ENCODE measurements at regions not wholly inside any gene's neighbourhood (a gene's known extent, or its start where the extent isn't known, plus 50 kb on each side); places are given as distances from the start of the nearest gene placed in this dataset.

DNA sequence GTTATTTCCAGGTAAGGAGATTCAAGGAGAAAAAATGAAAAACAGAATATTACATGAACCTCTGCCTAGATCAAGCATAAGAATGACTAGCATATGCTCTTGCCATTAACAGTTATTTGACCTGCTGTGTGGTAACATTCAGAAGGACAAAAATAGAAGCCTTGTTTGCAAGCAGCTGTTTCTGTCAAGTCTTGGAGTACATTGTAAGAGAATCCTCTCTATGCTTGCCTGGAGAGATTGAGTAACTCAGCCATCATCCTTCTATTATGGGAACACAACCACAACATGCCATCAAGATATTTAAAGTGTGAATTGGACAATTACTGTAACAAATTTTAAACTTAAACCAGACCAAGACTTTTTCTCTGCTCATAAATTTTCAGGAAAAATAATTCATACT lies 1054.4 kb downstream of the NLGN4Y start:
- TF ChIP-seq CTCF (IDR thresholded peaks at IDR 0.05) (no peak), POLR2AphosphoS5 (IDR thresholded peaks at IDR 0.05) (no peak)

Measured in esophagus muscularis mucosa (tissue), 3 donors.